Calu3 (cell line): ENCODE measurements at regions not wholly inside any gene's neighbourhood (a gene's known extent, or its start where the extent isn't known, plus 50 kb on each side); places are given as distances from the start of the nearest gene placed in this dataset.

Experiments
- BruUV-seq: library from RNA; stranded (reverse); fragments of 400-500 nt; replicated peaks from 2 replicates; lab custom pipeline; 2021; lab: Mats Ljungman, UMichigan
- CTCF ChIA-PET: fragments of 300-600 bp; sonication (Branson Sonifier 250); formaldehyde crosslinking; loops from one replicate; lab custom pipeline; 2022; ENCODE audit warnings: antibody characterized with exemption; lab: Charles Lee
- DNase-seq: peaks from one replicate; pipeline ENCODE4 v3.0.0; 2022
- H3K27ac Mint-ChIP-seq: one replicate; pipeline ENCODE4 v1.8.0; 2022; ENCODE audit warnings: mixed read lengths; ENCODE audit not compliant: unreplicated experiment
- H3K27me3 Mint-ChIP-seq: one replicate; pipeline ENCODE4 v1.8.0; 2022; ENCODE audit warnings: mixed read lengths; ENCODE audit not compliant: unreplicated experiment
- H3K36me3 Mint-ChIP-seq: one replicate; pipeline ENCODE4 v1.8.0; 2022; ENCODE audit warnings: mild to moderate bottlenecking, moderate library complexity, mixed read lengths; ENCODE audit not compliant: insufficient read depth, unreplicated experiment
- H3K4me1 Mint-ChIP-seq: one replicate; pipeline ENCODE4 v1.8.0; 2022; ENCODE audit warnings: mild to moderate bottlenecking, low read depth, mixed read lengths; ENCODE audit not compliant: unreplicated experiment
- H3K4me3 Mint-ChIP-seq: one replicate; pipeline ENCODE4 v1.8.0; 2022; ENCODE audit warnings: mild to moderate bottlenecking, low read depth, moderate library complexity, mixed read lengths; ENCODE audit not compliant: unreplicated experiment
- H3K9me3 Mint-ChIP-seq: one replicate; pipeline ENCODE4 v1.8.0; 2022; ENCODE audit warnings: low read depth, mixed read lengths; ENCODE audit not compliant: unreplicated experiment
- intact Hi-C: fragments of 100-400 bp; cut with micrococcal nuclease; formaldehyde crosslinking; loops from one replicate; pipeline ENCODE4 v1.10.0; 2022; ENCODE audit not compliant: unreplicated experiment
- TF ChIP-seq, protein P1 (sequence below): fragments of 200-600 bp; IDR thresholded peaks from one replicate; pipeline ENCODE4 v1.8.0; 2022; ENCODE audit warnings: antibody characterized with exemption; ENCODE audit not compliant: unreplicated experiment

DNA sequence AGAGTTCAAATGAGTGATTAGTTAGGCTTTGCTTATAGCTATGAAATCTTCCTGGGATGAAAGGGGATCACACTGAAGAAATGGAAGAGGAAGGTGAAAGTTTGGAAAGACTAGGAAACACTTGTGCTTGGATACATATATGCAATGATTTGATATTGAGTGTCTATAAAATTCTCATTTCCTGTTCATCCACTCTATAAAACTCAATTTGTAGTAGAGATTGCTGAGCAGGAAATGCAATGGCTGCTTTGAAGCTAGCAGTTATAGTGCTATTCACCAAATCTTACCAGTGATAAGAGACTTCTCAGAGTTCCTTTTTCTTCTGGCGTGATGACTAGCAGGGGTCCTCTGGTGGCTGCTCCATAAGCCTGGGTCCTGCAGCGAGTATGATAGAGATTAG, 128.1 kb upstream of the HPF1 start:
- no TSS peak for BruUV-seq
- Mint-ChIP-seq H3K4me1 (peaks cover 11% of the 10 kb centered on the region), H3K36me3 (no peaks in the 10 kb centered on the region), H3K27me3 (no peaks in the 10 kb centered on the region), H3K9me3 (peaks cover 5% of the 10 kb centered on the region), H3K27ac (no peak overlapping the region), H3K4me3 (no peak overlapping the region)
- intact Hi-C loops: no loop called here
- DNase-seq: no peak
- TF ChIP-seq, protein P1, sequence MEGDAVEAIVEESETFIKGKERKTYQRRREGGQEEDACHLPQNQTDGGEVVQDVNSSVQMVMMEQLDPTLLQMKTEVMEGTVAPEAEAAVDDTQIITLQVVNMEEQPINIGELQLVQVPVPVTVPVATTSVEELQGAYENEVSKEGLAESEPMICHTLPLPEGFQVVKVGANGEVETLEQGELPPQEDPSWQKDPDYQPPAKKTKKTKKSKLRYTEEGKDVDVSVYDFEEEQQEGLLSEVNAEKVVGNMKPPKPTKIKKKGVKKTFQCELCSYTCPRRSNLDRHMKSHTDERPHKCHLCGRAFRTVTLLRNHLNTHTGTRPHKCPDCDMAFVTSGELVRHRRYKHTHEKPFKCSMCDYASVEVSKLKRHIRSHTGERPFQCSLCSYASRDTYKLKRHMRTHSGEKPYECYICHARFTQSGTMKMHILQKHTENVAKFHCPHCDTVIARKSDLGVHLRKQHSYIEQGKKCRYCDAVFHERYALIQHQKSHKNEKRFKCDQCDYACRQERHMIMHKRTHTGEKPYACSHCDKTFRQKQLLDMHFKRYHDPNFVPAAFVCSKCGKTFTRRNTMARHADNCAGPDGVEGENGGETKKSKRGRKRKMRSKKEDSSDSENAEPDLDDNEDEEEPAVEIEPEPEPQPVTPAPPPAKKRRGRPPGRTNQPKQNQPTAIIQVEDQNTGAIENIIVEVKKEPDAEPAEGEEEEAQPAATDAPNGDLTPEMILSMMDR: no peak
- CTCF ChIA-PET: interaction anchor here (0.6 kb wide), 1 partner anchor 1343 kb away, joined by 3 read pairs; no protein-coding TSS in a partner anchor

DNA sequence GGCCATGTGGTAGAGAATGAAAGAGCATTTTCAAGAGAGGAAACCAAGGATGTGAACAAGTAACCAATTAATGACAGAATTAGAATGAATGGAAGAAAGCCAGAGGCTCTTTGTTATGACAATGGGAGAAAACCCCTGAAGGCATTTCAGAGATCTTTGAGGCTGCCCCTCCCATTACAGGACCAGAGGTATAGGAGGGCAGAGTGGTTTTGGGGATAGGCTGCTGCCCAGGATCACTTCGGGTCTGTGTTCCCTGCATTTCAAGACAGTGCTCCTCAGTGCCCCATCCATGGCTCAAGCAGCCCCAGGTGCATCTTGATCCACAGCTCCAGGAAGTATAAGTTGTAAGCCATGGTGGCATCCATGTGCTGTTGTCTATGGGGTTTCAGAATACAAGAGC, 124.0 kb upstream of the HPF1 start:
- CTCF ChIA-PET: no interaction called here
- Mint-ChIP-seq H3K36me3 (no peaks in the 10 kb centered on the region), H3K27ac (no peak overlapping the region), H3K27me3 (no peaks in the 10 kb centered on the region), H3K4me3 (no peak overlapping the region), H3K9me3 (peaks cover 3% of the 10 kb centered on the region), H3K4me1 (peaks cover 11% of the 10 kb centered on the region)
- intact Hi-C loops: no loop called here
- no peak for DNase-seq
- no TSS peak for BruUV-seq
- TF ChIP-seq, protein P1: no peak

DNA sequence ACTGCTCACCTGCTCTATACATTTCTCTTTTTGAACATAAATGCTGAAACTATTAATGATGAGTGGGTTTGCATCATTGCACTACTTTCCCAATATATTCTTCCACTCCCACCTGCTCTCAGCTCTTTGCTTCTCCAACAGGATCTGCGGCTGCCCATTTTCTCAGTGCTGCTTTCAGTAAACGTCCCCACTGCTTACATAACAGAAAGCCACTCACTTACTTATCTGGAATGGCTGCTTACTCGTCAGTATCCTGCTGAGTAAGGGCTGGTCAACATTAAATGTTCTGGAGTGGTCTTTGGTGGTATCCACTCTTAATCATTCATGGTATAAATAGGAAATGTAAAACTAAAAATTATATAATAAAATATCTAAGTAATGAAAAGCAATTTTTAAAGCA, 112.8 kb upstream of the HPF1 start:
- no peaks in the 10 kb centered on the region for H3K27me3 Mint-ChIP-seq
- H3K27ac Mint-ChIP-seq: no peak overlapping the region
- DNase-seq: no peak
- CTCF ChIA-PET: no interaction called here
- no peaks in the 10 kb centered on the region for H3K9me3 Mint-ChIP-seq
- BruUV-seq: no TSS peak
- intact Hi-C loops: no loop called here
- no peak overlapping the region for H3K4me3 Mint-ChIP-seq
- H3K4me1 Mint-ChIP-seq: peaks cover 10% of the 10 kb centered on the region
- no peaks in the 10 kb centered on the region for H3K36me3 Mint-ChIP-seq
- TF ChIP-seq, protein P1: no peak

DNA sequence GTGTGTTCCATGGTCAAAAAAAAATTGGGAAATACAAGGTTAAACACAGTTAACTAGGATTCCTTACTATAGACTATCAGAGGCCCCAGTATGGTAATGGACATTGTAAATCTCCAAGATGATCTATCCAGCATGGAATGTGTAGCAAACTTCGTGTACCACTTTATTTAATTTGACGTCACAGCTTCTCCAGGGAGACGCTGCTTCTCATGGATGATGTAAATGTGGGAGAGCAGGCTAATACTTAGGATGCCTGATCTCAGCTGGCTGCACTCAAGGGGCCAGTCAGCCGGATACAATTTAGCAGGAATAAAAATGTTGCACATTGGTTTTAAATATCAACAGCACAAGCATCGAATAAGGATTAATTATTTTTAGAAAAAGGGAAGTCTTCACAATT, 111.7 kb upstream of the HPF1 start:
- DNase-seq: no peak
- Mint-ChIP-seq H3K4me1 (peaks cover 10% of the 10 kb centered on the region), H3K27me3 (no peaks in the 10 kb centered on the region), H3K27ac (no peak overlapping the region), H3K9me3 (no peaks in the 10 kb centered on the region), H3K4me3 (no peak overlapping the region), H3K36me3 (no peaks in the 10 kb centered on the region)
- BruUV-seq: no TSS peak
- CTCF ChIA-PET: interaction anchor here (0.6 kb wide), 1 partner anchor 56 kb away, joined by 3 read pairs; no protein-coding TSS in a partner anchor
- intact Hi-C loops: no loop called here
- TF ChIP-seq, protein P1: no peak
